KMS-11 (cell line): ENCODE measurements at regions not wholly inside any gene's neighbourhood (a gene's known extent, or its start where the extent isn't known, plus 50 kb on each side); places are given as distances from the start of the nearest gene placed in this dataset.

ENCODE experiments used
- H2AFZ ChIP-seq: fragments of 200-600 bp; sonication (generic); 2 replicates; pipeline ENCODE4 v1.6.1; 2016; ENCODE audit warnings: antibody characterized with exemption, mixed run types, low read depth
- H3K27ac ChIP-seq: fragments of 200-600 bp; sonication (generic); 2 replicates; pipeline ENCODE4 v1.6.1; 2016; ENCODE audit warnings: mild to moderate bottlenecking, mixed run types
- H3K27me3 ChIP-seq: fragments of 200-600 bp; sonication (generic); 2 replicates; pipeline ENCODE4 v1.6.1; 2017; ENCODE audit warnings: mild to moderate bottlenecking, low read depth, mixed run types, moderate library complexity; ENCODE audit not compliant: insufficient read depth
- H3K36me3 ChIP-seq: fragments of 200-600 bp; sonication (generic); 2 replicates; pipeline ENCODE4 v1.6.1; 2017; ENCODE audit warnings: mild to moderate bottlenecking, mixed run types; ENCODE audit not compliant: insufficient read depth
- H3K4me1 ChIP-seq: fragments of 200-600 bp; sonication (generic); 2 replicates; pipeline ENCODE4 v1.6.1; 2016; ENCODE audit warnings: mild to moderate bottlenecking, low read depth, mixed run types; ENCODE audit not compliant: poor library complexity, severe bottlenecking
- H3K4me2 ChIP-seq: fragments of 200-600 bp; sonication (generic); 2 replicates; pipeline ENCODE4 v1.7.0; 2016; ENCODE audit warnings: mild to moderate bottlenecking, mixed run types
- H3K4me3 ChIP-seq: fragments of 200-600 bp; sonication (generic); IDR thresholded peaks from 2 replicates; pipeline ENCODE4 v1.6.1; 2017; ENCODE audit warnings: low read depth, low read length, mixed read lengths; ENCODE audit not compliant: insufficient read depth
- H3K79me2 ChIP-seq: fragments of 200-600 bp; sonication (generic); 2 replicates; pipeline ENCODE4 v1.6.1; 2016; ENCODE audit warnings: low read depth, mixed run types; ENCODE audit not compliant: insufficient read depth
- H3K9ac ChIP-seq: fragments of 200-600 bp; sonication (generic); 2 replicates; pipeline ENCODE4 v1.6.1; 2016; ENCODE audit warnings: mild to moderate bottlenecking, mixed run types
- H4K20me1 ChIP-seq: fragments of 200-600 bp; sonication (generic); 2 replicates; pipeline ENCODE4 v1.6.1; 2016; ENCODE audit warnings: mild to moderate bottlenecking, mixed run types; ENCODE audit not compliant: insufficient read depth
- CTCF ChIP-seq: fragments of 200-600 bp; sonication (generic); conservative IDR thresholded peaks from 2 replicates; pipeline ENCODE4 v1.6.1; 2017; ENCODE audit warnings: low read depth, mild to moderate bottlenecking, antibody characterized with exemption, low read length, moderate library complexity, mixed read lengths

- Histone ChIP-seq H3K79me2 (no peaks in the 10 kb centered on the region), H3K36me3 (no peaks in the 10 kb centered on the region), H3K4me2 (no peak overlapping the region), H2AFZ (no peak overlapping the region), H3K27me3 (no peaks in the 10 kb centered on the region), H3K4me3 (no peak overlapping the region), H3K27ac (no peak overlapping the region), H3K9ac (no peak overlapping the region), H4K20me1 (no peaks in the 10 kb centered on the region), H3K4me1 (peaks cover 36% of the 10 kb centered on the region)
- no peak for TF ChIP-seq CTCF
These were observed 67.5 kb upstream of the BTG1 start for GRCh38 chr12:92213166-92213565.

- Histone ChIP-seq H3K4me2 (peak overlapping the region; percentile 80), H3K4me1 (peaks cover 58% of the 10 kb centered on the region), H3K36me3 (no peaks in the 10 kb centered on the region), H3K27me3 (no peaks in the 10 kb centered on the region), H3K9ac (no peak overlapping the region), H4K20me1 (no peaks in the 10 kb centered on the region), H3K27ac (peak overlapping the region; percentile 95), H3K79me2 (no peaks in the 10 kb centered on the region), H3K4me3 (no peak overlapping the region), H2AFZ (peak overlapping the region; percentile 9; the same call in 1 of the 2 replicates)
- no peak for TF ChIP-seq CTCF
These were observed 64.4 kb upstream of the BTG1 start for GRCh38 chr12:92210071-92210470.

- no peaks in the 10 kb centered on the region for H3K36me3 ChIP-seq
- peak overlapping the region; percentile 87; the same call in 1 of the 2 replicates for H2AFZ ChIP-seq
- peak overlapping the region; percentile 59 for H3K9ac ChIP-seq
- no peaks in the 10 kb centered on the region for H3K27me3 ChIP-seq
- TF ChIP-seq CTCF, result no peak
- H4K20me1 ChIP-seq, result no peaks in the 10 kb centered on the region
- H3K4me2 ChIP-seq, result peak overlapping the region; percentile 80
- peak overlapping the region; percentile 95 for H3K27ac ChIP-seq
- H3K4me3 ChIP-seq, result no peak overlapping the region
- no peaks in the 10 kb centered on the region for H3K79me2 ChIP-seq
- H3K4me1 ChIP-seq, result peaks cover 58% of the 10 kb centered on the region
These were observed 63.0 kb upstream of the BTG1 start for GRCh38 chr12:92208613-92209121.

GRCh38 chr12:92206596-92206995 lies 61.0 kb upstream of the BTG1 start:
- H3K27ac ChIP-seq, result no peak overlapping the region

More at GRCh38 chr12:92206596-92206995, 61.0 kb upstream of the BTG1 start:
- H3K4me3 ChIP-seq, result no peak overlapping the region
- no peak overlapping the region for H3K4me2 ChIP-seq
- peaks cover 55% of the 10 kb centered on the region for H3K4me1 ChIP-seq
- no peaks in the 10 kb centered on the region for H3K36me3 ChIP-seq
- H3K9ac ChIP-seq, result no peak overlapping the region
- no peaks in the 10 kb centered on the region for H3K27me3 ChIP-seq
- no peak overlapping the region for H2AFZ ChIP-seq
- TF ChIP-seq CTCF, result no peak
- no peaks in the 10 kb centered on the region for H4K20me1 ChIP-seq
- no peaks in the 10 kb centered on the region for H3K79me2 ChIP-seq
